HG03280 (cell line): ENCODE measurements at regions not wholly inside any gene's neighbourhood (a gene's known extent, or its start where the extent isn't known, plus 50 kb on each side); places are given as distances from the start of the nearest gene placed in this dataset.

ENCODE experiments used
- ATAC-seq: cut with Tn5 transposase; IDR thresholded peaks from one replicate; pipeline ENCODE4 v1.9.1; 2021; ENCODE audit warnings: mild to moderate bottlenecking, moderate library complexity; ENCODE audit not compliant: unreplicated experiment

GRCh38 chr5:2278825-2279456 is 396.2 kb upstream of the IRX4 start:
- ATAC-seq = no peak

GRCh38 chr5:2277886-2278285 is 395.2 kb upstream of the IRX4 start:
- ATAC-seq = no peak

GRCh38 chr5:2276101-2276500 is 393.4 kb upstream of the IRX4 start:
- no peak for ATAC-seq

- no peak for ATAC-seq
Observed at GRCh38 chr5:2272755-2273154, 390.0 kb upstream of the IRX4 start.

- no peak for ATAC-seq
Observed at GRCh38 chr5:2272039-2272438, 389.3 kb upstream of the IRX4 start.

GRCh38 chr5:2271316-2271715 is 388.6 kb upstream of the IRX4 start:
- ATAC-seq = no peak

- ATAC-seq = no peak
Observed at GRCh38 chr5:2270467-2270866, 387.7 kb upstream of the IRX4 start.

GRCh38 chr5:2269656-2270055 is 386.9 kb upstream of the IRX4 start:
- ATAC-seq = no peak

- no peak for ATAC-seq
Observed at GRCh38 chr5:2267991-2268390, 385.3 kb upstream of the IRX4 start.

- ATAC-seq = no peak
Observed at GRCh38 chr5:2266641-2267240, 384.0 kb upstream of the IRX4 start.

- ATAC-seq = no peak
Observed at GRCh38 chr5:2265341-2265740, 382.6 kb upstream of the IRX4 start.

- no peak for ATAC-seq
Observed at GRCh38 chr5:2263763-2264162, 381.0 kb upstream of the IRX4 start.

GRCh38 chr5:2262620-2263019 is 379.9 kb upstream of the IRX4 start:
- no peak for ATAC-seq

GRCh38 chr5:2261004-2261703 is 378.4 kb upstream of the IRX4 start:
- no peak for ATAC-seq

GRCh38 chr5:2260211-2261003 is 377.7 kb upstream of the IRX4 start:
- no peak for ATAC-seq

- ATAC-seq = no peak
Observed at GRCh38 chr5:2259494-2260107, 376.9 kb upstream of the IRX4 start.

- no peak for ATAC-seq
Observed at GRCh38 chr5:2258861-2259260, 376.1 kb upstream of the IRX4 start.

- no peak for ATAC-seq
Observed at GRCh38 chr5:2257326-2258244, 374.9 kb upstream of the IRX4 start.

- no peak for ATAC-seq
Observed at GRCh38 chr5:2256691-2257280, 374.1 kb upstream of the IRX4 start.
